ENCODE measurements at regions not wholly inside any gene's neighbourhood (a gene's known extent, or its start where the extent isn't known, plus 50 kb on each side); places are given as distances from the start of the nearest gene placed in this dataset.

GRCh38 chr2:11922294-11922693 lies 175.9 kb downstream of the LPIN1 start:
- DNase-seq (ENCODE audit: low read depth): no peak
- no peak for TF ChIP-seq CTCF (conservative IDR thresholded peaks at IDR 0.05; ENCODE audit: low read length)
- no peak overlapping the region for H3K4me3 ChIP-seq (ENCODE audit: low read length)

- no peak for DNase-seq (ENCODE audit: low read depth)
- no peak overlapping the region for H3K4me3 ChIP-seq (ENCODE audit: low read length)
- TF ChIP-seq CTCF (conservative IDR thresholded peaks at IDR 0.05; ENCODE audit: low read length): no peak
Measured at GRCh38 chr2:11923935-11924334, 177.5 kb downstream of the LPIN1 start.

- no peak overlapping the region for H3K4me3 ChIP-seq (ENCODE audit: low read length)
- no peak for TF ChIP-seq CTCF (conservative IDR thresholded peaks at IDR 0.05; ENCODE audit: low read length)
- DNase-seq (ENCODE audit: low read depth): no peak
Measured at GRCh38 chr2:11925295-11926066, 179.0 kb downstream of the LPIN1 start.

- DNase-seq (ENCODE audit: low read depth): no peak
Measured at GRCh38 chr2:11930211-11930761, 183.9 kb downstream of the LPIN1 start.

GRCh38 chr2:11932048-11932512 lies 185.6 kb downstream of the LPIN1 start:
- no peak for TF ChIP-seq CTCF (conservative IDR thresholded peaks at IDR 0.05; ENCODE audit: low read length)
- no peak for DNase-seq (ENCODE audit: low read depth)
- no peak overlapping the region for H3K4me3 ChIP-seq (ENCODE audit: low read length)

More at GRCh38 chr2:11930211-11930761, 183.9 kb downstream of the LPIN1 start:
- no peak overlapping the region for H3K4me3 ChIP-seq (ENCODE audit: low read length)
- no peak for TF ChIP-seq CTCF (conservative IDR thresholded peaks at IDR 0.05; ENCODE audit: low read length)

- no peak overlapping the region for H3K4me3 ChIP-seq (ENCODE audit: low read length)
Measured at GRCh38 chr2:11932962-11933361, 186.5 kb downstream of the LPIN1 start.

More at GRCh38 chr2:11932962-11933361, 186.5 kb downstream of the LPIN1 start:
- no peak for TF ChIP-seq CTCF (conservative IDR thresholded peaks at IDR 0.05; ENCODE audit: low read length)
- DNase-seq (ENCODE audit: low read depth): no peak

Data from AG10803 (cell line).